ENCODE measurements at regions not wholly inside any gene's neighbourhood (a gene's known extent, or its start where the extent isn't known, plus 50 kb on each side); places are given as distances from the start of the nearest gene placed in this dataset.

GRCh38 chr11:110919241-110919922 lies 207.1 kb upstream of the ARHGAP20 start:
- no peak for TF ChIP-seq Cebpa-rat (IDR thresholded peaks at IDR 0.05)
- H3K9me3 ChIP-seq: peaks cover 5% of the 10 kb centered on the region
- no peak overlapping the region for H3K4me2 ChIP-seq
- no peak overlapping the region for H3K9ac ChIP-seq
- H3K27ac ChIP-seq: no peak overlapping the region
- no peak overlapping the region for H3K4me3 ChIP-seq
- no peaks in the 10 kb centered on the region for H3K27me3 ChIP-seq
- no peaks in the 10 kb centered on the region for H3K4me1 ChIP-seq
- H3K36me3 ChIP-seq: no peaks in the 10 kb centered on the region
- no peaks in the 10 kb centered on the region for H4K20me1 ChIP-seq

- H3K27me3 ChIP-seq: no peaks in the 10 kb centered on the region
- no peak overlapping the region for H3K9ac ChIP-seq
- H3K4me3 ChIP-seq: no peak overlapping the region
- TF ChIP-seq Cebpa-rat (IDR thresholded peaks at IDR 0.05): no peak
- H4K20me1 ChIP-seq: no peaks in the 10 kb centered on the region
- H3K4me1 ChIP-seq: no peaks in the 10 kb centered on the region
- peaks cover 5% of the 10 kb centered on the region for H3K9me3 ChIP-seq
- H3K4me2 ChIP-seq: no peak overlapping the region
- H3K36me3 ChIP-seq: no peaks in the 10 kb centered on the region
- H3K27ac ChIP-seq: no peak overlapping the region
Measured at GRCh38 chr11:110918351-110918750, 206.1 kb upstream of the ARHGAP20 start.

DNA sequence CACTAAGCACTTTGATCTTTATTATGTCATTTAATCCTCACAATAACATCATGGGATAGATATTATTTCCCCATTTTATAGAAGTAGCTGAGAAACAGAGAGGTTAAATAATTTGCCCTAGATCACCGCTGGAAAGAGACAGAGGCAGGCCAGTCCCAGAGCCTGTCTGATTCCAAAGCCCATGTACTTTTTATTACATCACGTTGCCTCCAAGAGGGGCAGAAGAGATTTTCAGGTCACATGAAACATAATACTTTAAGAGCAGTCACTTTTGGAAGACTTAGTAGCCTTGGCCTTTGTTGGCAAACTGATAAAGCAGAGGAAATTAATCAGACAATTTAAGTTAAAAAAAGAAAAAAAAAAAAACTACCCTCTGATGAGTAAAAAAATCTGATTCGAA lies 200.2 kb upstream of the ARHGAP20 start:
- Histone ChIP-seq H3K4me3 (no peak overlapping the region), H3K27me3 (no peaks in the 10 kb centered on the region), H3K4me1 (peaks cover 8% of the 10 kb centered on the region), H3K9ac (no peak overlapping the region), H4K20me1 (no peaks in the 10 kb centered on the region), H3K27ac (no peak overlapping the region), H3K4me2 (no peak overlapping the region), H3K36me3 (no peaks in the 10 kb centered on the region), H3K9me3 (peaks cover 5% of the 10 kb centered on the region)
- no peak for TF ChIP-seq Cebpa-rat (IDR thresholded peaks at IDR 0.05)

GRCh38 chr11:110910384-110910783 lies 198.1 kb upstream of the ARHGAP20 start:
- Histone ChIP-seq H3K4me3 (no peak overlapping the region), H3K27ac (no peak overlapping the region), H3K36me3 (no peaks in the 10 kb centered on the region), H3K4me1 (peaks cover 13% of the 10 kb centered on the region), H3K9ac (no peak overlapping the region), H3K4me2 (no peak overlapping the region), H3K9me3 (no peaks in the 10 kb centered on the region), H4K20me1 (no peaks in the 10 kb centered on the region), H3K27me3 (no peaks in the 10 kb centered on the region)
- no peak for TF ChIP-seq Cebpa-rat (IDR thresholded peaks at IDR 0.05)

- Histone ChIP-seq H3K27me3 (no peaks in the 10 kb centered on the region), H3K36me3 (no peaks in the 10 kb centered on the region), H3K4me3 (no peak overlapping the region), H4K20me1 (no peaks in the 10 kb centered on the region), H3K9me3 (no peaks in the 10 kb centered on the region), H3K27ac (no peak overlapping the region), H3K4me1 (peaks cover 13% of the 10 kb centered on the region), H3K9ac (no peak overlapping the region), H3K4me2 (no peak overlapping the region)
- TF ChIP-seq Cebpa-rat (IDR thresholded peaks at IDR 0.05): no peak
Measured at GRCh38 chr11:110909336-110909735, 197.1 kb upstream of the ARHGAP20 start.

- Histone ChIP-seq H3K9ac (no peak overlapping the region), H3K4me3 (no peak overlapping the region), H3K27ac (no peak overlapping the region), H3K36me3 (no peaks in the 10 kb centered on the region), H4K20me1 (no peaks in the 10 kb centered on the region), H3K9me3 (no peaks in the 10 kb centered on the region), H3K27me3 (no peaks in the 10 kb centered on the region), H3K4me2 (no peak overlapping the region), H3K4me1 (peaks cover 13% of the 10 kb centered on the region)
- no peak for TF ChIP-seq Cebpa-rat (IDR thresholded peaks at IDR 0.05)
Measured at GRCh38 chr11:110908401-110909105, 196.3 kb upstream of the ARHGAP20 start.

DNA sequence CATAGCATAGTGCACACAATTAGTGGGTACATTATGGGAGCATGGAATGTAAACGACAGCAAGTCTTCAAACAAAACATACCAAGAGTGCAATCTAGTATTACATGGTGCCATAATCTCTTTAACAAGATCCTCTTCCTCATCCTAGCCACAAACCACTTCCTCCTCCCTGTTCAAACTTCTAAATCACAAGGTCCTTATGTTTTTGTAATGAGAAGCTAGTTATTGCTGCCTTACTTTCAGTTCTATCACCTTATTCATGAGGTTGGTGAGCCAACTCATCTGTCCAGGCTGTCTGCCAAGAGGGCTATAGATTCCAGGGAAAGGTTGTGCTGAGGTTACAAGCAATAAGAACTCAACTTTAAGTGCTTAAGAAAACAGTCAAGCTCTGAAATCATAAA lies 195.4 kb upstream of the ARHGAP20 start:
- no peak overlapping the region for H3K9ac ChIP-seq
- no peaks in the 10 kb centered on the region for H3K9me3 ChIP-seq
- peaks cover 13% of the 10 kb centered on the region for H3K4me1 ChIP-seq
- no peak overlapping the region for H3K27ac ChIP-seq
- H3K27me3 ChIP-seq: no peaks in the 10 kb centered on the region
- no peaks in the 10 kb centered on the region for H4K20me1 ChIP-seq
- H3K36me3 ChIP-seq: no peaks in the 10 kb centered on the region
- H3K4me3 ChIP-seq: no peak overlapping the region
- peak overlapping the region; percentile 29 for H3K4me2 ChIP-seq
- TF ChIP-seq Cebpa-rat (IDR thresholded peaks at IDR 0.05): no peak

GRCh38 chr11:110903830-110904229 lies 191.6 kb upstream of the ARHGAP20 start:
- Histone ChIP-seq H3K36me3 (no peaks in the 10 kb centered on the region), H3K27ac (no peak overlapping the region), H3K9ac (no peak overlapping the region), H3K4me2 (no peak overlapping the region), H3K27me3 (no peaks in the 10 kb centered on the region), H3K9me3 (no peaks in the 10 kb centered on the region), H4K20me1 (no peaks in the 10 kb centered on the region), H3K4me1 (peaks cover 13% of the 10 kb centered on the region), H3K4me3 (no peak overlapping the region)
- TF ChIP-seq Cebpa-rat (IDR thresholded peaks at IDR 0.05): no peak

- Histone ChIP-seq H3K27me3 (no peaks in the 10 kb centered on the region), H3K4me2 (no peak overlapping the region), H3K36me3 (no peaks in the 10 kb centered on the region), H3K4me1 (peaks cover 13% of the 10 kb centered on the region), H3K9me3 (no peaks in the 10 kb centered on the region), H3K9ac (no peak overlapping the region), H4K20me1 (no peaks in the 10 kb centered on the region), H3K27ac (no peak overlapping the region), H3K4me3 (no peak overlapping the region)
- no peak for TF ChIP-seq Cebpa-rat (IDR thresholded peaks at IDR 0.05)
Measured at GRCh38 chr11:110903378-110903777, 191.1 kb upstream of the ARHGAP20 start.

- H3K36me3 ChIP-seq: no peaks in the 10 kb centered on the region
- H3K4me3 ChIP-seq: no peak overlapping the region
- H3K4me2 ChIP-seq: no peak overlapping the region
- no peak for TF ChIP-seq Cebpa-rat (IDR thresholded peaks at IDR 0.05)
- H3K9me3 ChIP-seq: no peaks in the 10 kb centered on the region
- no peaks in the 10 kb centered on the region for H3K27me3 ChIP-seq
- H3K27ac ChIP-seq: no peak overlapping the region
- no peaks in the 10 kb centered on the region for H3K4me1 ChIP-seq
- no peak overlapping the region for H3K9ac ChIP-seq
- H4K20me1 ChIP-seq: no peaks in the 10 kb centered on the region
Measured at GRCh38 chr11:110901441-110901840, 189.2 kb upstream of the ARHGAP20 start.
